IMR-90 (cell line): ENCODE measurements at regions not wholly inside any gene's neighbourhood (a gene's known extent, or its start where the extent isn't known, plus 50 kb on each side); places are given as distances from the start of the nearest gene placed in this dataset.

Source experiments
- ATAC-seq: fragments of 200-7000 bp; cut with Tn5 transposase; 2 replicates; pipeline ENCODE4 v1.9.1; 2020; ENCODE audit warnings: low read depth, mild to moderate bottlenecking, moderate library complexity
- BruUV-seq: library from RNA; stranded (reverse); fragments of 400-500 nt; replicated peaks from 2 replicates; lab custom pipeline; 2021; lab: Mats Ljungman, UMichigan
- CTCF ChIA-PET: fragments of 300-600 bp; formaldehyde crosslinking; extraction: SDS; loops from one replicate; lab custom pipeline; 2021; ENCODE audit warnings: antibody characterized with exemption; lab: Yijun Ruan, JAX
- POLR2A ChIA-PET: fragments of 300-600 bp; sonication (Branson Sonifier 250); formaldehyde crosslinking; loops from one replicate; lab custom pipeline; 2022; ENCODE audit warnings: antibody characterized with exemption; ENCODE audit not compliant: unreplicated experiment; lab: Charles Lee
- DNase-seq: peaks from one replicate; pipeline ENCODE4 v3.0.0; 2013
- H2AFZ ChIP-seq: replicated peaks from 2 replicates; pipeline ENCODE3; 2013; ENCODE audit warnings: low read length, mild to moderate bottlenecking; ENCODE audit not compliant: poor library complexity
- H2AK5ac ChIP-seq: 2 replicates; pipeline ENCODE4 v1.6.1; 2013; ENCODE audit warnings: low read depth, low read length, inconsistent platforms
- H2AK9ac ChIP-seq: replicated peaks from 2 replicates; pipeline ENCODE3; 2013; ENCODE audit warnings: mild to moderate bottlenecking, low read depth, low read length, moderate library complexity; ENCODE audit not compliant: poor library complexity
- H2BK120ac ChIP-seq: 2 replicates; pipeline ENCODE4 v1.6.1; 2013; ENCODE audit warnings: low read depth, low read length, inconsistent platforms
- H2BK15ac ChIP-seq: 3 replicates; pipeline ENCODE4 v1.6.1; 2013; ENCODE audit warnings: low read depth, low read length, inconsistent platforms
- H2BK20ac ChIP-seq: 2 replicates; pipeline ENCODE4 v1.6.1; 2013; ENCODE audit warnings: low read depth, mild to moderate bottlenecking, inconsistent platforms, low read length, moderate library complexity
- H2BK5ac ChIP-seq: 2 replicates; pipeline ENCODE4 v1.6.1; 2013; ENCODE audit warnings: mild to moderate bottlenecking, low read depth, low read length, inconsistent platforms; ENCODE audit not compliant: poor library complexity, severe bottlenecking
- H3K14ac ChIP-seq: replicated peaks from 2 replicates; pipeline ENCODE4 v1.6.1; 2013; ENCODE audit warnings: low read depth, low read length, inconsistent platforms
- H3K18ac ChIP-seq: 2 replicates; pipeline ENCODE4 v1.6.1; 2013; ENCODE audit warnings: low read depth, low read length, control low read depth
- H3K23ac ChIP-seq: 2 replicates; pipeline ENCODE4 v1.6.1; 2013; ENCODE audit warnings: low read depth, low read length, inconsistent platforms
- H3K27ac ChIP-seq: 2 replicates; pipeline ENCODE4 v1.5.1; 2013; ENCODE audit warnings: mild to moderate bottlenecking, control low read depth, low read length; ENCODE audit not compliant: insufficient read depth
- H3K27me3 ChIP-seq: 2 replicates; pipeline ENCODE4 v1.6.1; 2013; ENCODE audit warnings: low read length; ENCODE audit not compliant: control insufficient read depth, insufficient read depth
- H3K36me3 ChIP-seq: 2 replicates; pipeline ENCODE4 v1.6.1; 2013; ENCODE audit warnings: low read length, mixed read lengths; ENCODE audit not compliant: control insufficient read depth, insufficient read depth
- H3K4ac ChIP-seq: 2 replicates; pipeline ENCODE4 v1.6.1; 2013; ENCODE audit warnings: low read depth, low read length, inconsistent platforms
- H3K4me1 ChIP-seq: 2 replicates; pipeline ENCODE4 v1.6.1; 2013; ENCODE audit warnings: low read length, mixed read lengths; ENCODE audit not compliant: control insufficient read depth, insufficient read depth
- H3K4me2 ChIP-seq: 2 replicates; pipeline ENCODE4 v1.6.1; 2013; ENCODE audit warnings: low read depth, mild to moderate bottlenecking, control low read depth, low read length, moderate library complexity
- H3K4me3 ChIP-seq: 2 replicates; pipeline ENCODE4 v1.5.1; 2013; ENCODE audit warnings: low read depth, mild to moderate bottlenecking, control low read depth, low read length, moderate library complexity; ENCODE audit not compliant: insufficient read depth
- H3K56ac ChIP-seq: 2 replicates; pipeline ENCODE4 v1.6.1; 2013; ENCODE audit warnings: low read length, inconsistent platforms; ENCODE audit not compliant: insufficient read depth; ENCODE audit errors: extremely low read depth
- H3K79me1 ChIP-seq, 2 experiments: 2 replicates each; pipeline ENCODE4 v1.6.1; 2013; ENCODE audit warnings: low read length in 2 of 2, inconsistent platforms in 1 of 2, low read depth in 1 of 2
- H3K9ac ChIP-seq: 2 replicates; pipeline ENCODE4 v1.6.1; 2013; ENCODE audit warnings: low read depth, low read length, control low read depth
- H3K9me1 ChIP-seq: 2 replicates; pipeline ENCODE4 v1.6.1; 2013; ENCODE audit warnings: low read length, inconsistent platforms; ENCODE audit not compliant: insufficient read depth
- H3K9me3 ChIP-seq: 2 replicates; pipeline ENCODE4 v1.6.1; 2013; ENCODE audit warnings: low read length; ENCODE audit not compliant: control insufficient read depth, insufficient read depth
- H4K20me1 ChIP-seq: 2 replicates; pipeline ENCODE4 v1.6.1; 2013; ENCODE audit warnings: low read length, inconsistent platforms; ENCODE audit not compliant: insufficient read depth
- H4K5ac ChIP-seq: 2 replicates; pipeline ENCODE4 v1.6.1; 2013; ENCODE audit warnings: mild to moderate bottlenecking, low read depth, low read length, control low read depth
- H4K8ac ChIP-seq, 2 experiments: 2 replicates each; pipeline ENCODE4 v1.6.1; 2013; ENCODE audit warnings: low read depth in 2 of 2, low read length in 2 of 2, control low read depth in 1 of 2, inconsistent platforms in 1 of 2
- H4K91ac ChIP-seq: 2 replicates; pipeline ENCODE4 v1.6.1; 2013; ENCODE audit warnings: low read depth, low read length, inconsistent platforms; ENCODE audit not compliant: insufficient read depth
- BHLHE40 ChIP-seq: fragments of 150-350 bp; IDR thresholded peaks from 2 replicates; pipeline ENCODE4 v1.6.1; 2016; ENCODE audit warnings: mild to moderate bottlenecking, low read depth, low read length
- CEBPB ChIP-seq: IDR thresholded peaks from 2 replicates; pipeline ENCODE4 v1.6.1; 2012; ENCODE audit warnings: low read depth, low read length, improper control_type of control experiment
- ELK1 ChIP-seq: fragments of 150-350 bp; IDR thresholded peaks from 2 replicates; pipeline ENCODE4 v1.6.1; 2016; ENCODE audit warnings: low read depth, mild to moderate bottlenecking, low read length, moderate library complexity, borderline replicate concordance
- MAZ ChIP-seq: IDR thresholded peaks from 2 replicates; pipeline ENCODE4 v1.6.1; 2012; ENCODE audit warnings: low read depth, mild to moderate bottlenecking, low read length, improper control_type of control experiment, moderate library complexity, borderline replicate concordance
- NFE2L2 ChIP-seq: fragments of 150-350 bp; IDR thresholded peaks from 2 replicates; pipeline ENCODE4 v1.6.1; 2016; ENCODE audit warnings: low read depth, mild to moderate bottlenecking, low read length
- WGBS, 2 experiments: methylation state at CpG; one replicate each; pipeline versions ENCODE4 v1.1.5 to v1.1.7; 2013; ENCODE audit warnings: missing lambda C conversion rate in 2 of 2; ENCODE audit not compliant: insufficient read length in 1 of 2; ENCODE audit errors: extremely low coverage in 2 of 2; 5-methylcytosine and 5-hydroxymethylcytosine counted together
- dilution Hi-C: fragments of 300-500 bp; cut with HindIII; formaldehyde crosslinking; loops from one replicate; pipeline ENCODE4 v1.14.3; 2018; ENCODE audit warnings: low sequenced_read_pairs; ENCODE audit not compliant: unreplicated experiment
- in situ Hi-C: fragments of 300-500 bp; cut with MboI; formaldehyde crosslinking; loops from 3 replicates; pipeline ENCODE4 v1.14.3; 2019; ENCODE audit warnings: low sequenced_read_pairs, inconsistent platforms, mixed read lengths
- intact Hi-C: fragments of 100-400 bp; cut with micrococcal nuclease; formaldehyde crosslinking; loops from 2 replicates; pipeline ENCODE4 v1.10.0; 2022

GRCh38 chr9:81822967-81823366 is 105.3 kb upstream of the SPATA31D4 start:
- BruUV-seq = no TSS peak
- CTCF ChIA-PET = no interaction called here

More at GRCh38 chr9:81822967-81823366, 105.3 kb upstream of the SPATA31D4 start:
- Histone ChIP-seq H3K18ac (no peak overlapping the region), H3K9me1 (peaks cover 6% of the 10 kb centered on the region), H3K23ac (no peak overlapping the region), H2BK20ac (no peak overlapping the region), H4K5ac (no peak overlapping the region), H3K36me3 (no peaks in the 10 kb centered on the region), H2AFZ (no peak overlapping the region), H3K9me3 (no peaks in the 10 kb centered on the region), H3K27me3 (no peaks in the 10 kb centered on the region), H3K79me1 (no peaks in the 10 kb centered on the region), H3K27ac (no peak overlapping the region), H3K56ac (no peak overlapping the region), H2BK120ac (0 out of 2 replicates have a peak overlapping the region, but pooled peaks have one; percentile 12), H2BK5ac (no peak overlapping the region), H3K4ac (no peak overlapping the region), H4K91ac (no peak overlapping the region), H2BK15ac (peak overlapping the region; percentile 31; the same call in 1 of the 3 replicates), H4K20me1 (no peaks in the 10 kb centered on the region), H3K4me2 (no peak overlapping the region), H2AK5ac (no peak overlapping the region), H3K4me1 (peaks cover 25% of the 10 kb centered on the region), H4K8ac (no peak overlapping the region), H3K14ac (no peak overlapping the region), H3K4me3 (no peak overlapping the region), H3K9ac (no peak overlapping the region), H2AK9ac (no peak overlapping the region)
- ATAC-seq (no peak), DNase-seq (no peak)
- in situ Hi-C loops (no loop called here), intact Hi-C loops (no loop called here), dilution Hi-C loops (no loop called here)
- POLR2A ChIA-PET = no interaction called here
- no CpG with 5 or more reads among the region's 1 CpG for WGBS, 2 experiments
- TF ChIP-seq MAZ (no peak), CEBPB (no peak), ELK1 (no peak), BHLHE40 (no peak), NFE2L2 (no peak)
